Upper lobe of right lung (tissue), 1 donor: ENCODE measurements at regions not wholly inside any gene's neighbourhood (a gene's known extent, or its start where the extent isn't known, plus 50 kb on each side); places are given as distances from the start of the nearest gene placed in this dataset.
"Not testable (repeated sequence)": the region's sequence is repeated elsewhere in the genome, so short reads cannot be mapped to it uniquely, and the experiment has no call there.

Experiments used
- ATAC-seq: fragments of 200-7000 bp; cut with Tn5 transposase; one replicate; pipeline ENCODE4 v1.9.1; 2020; ENCODE audit warnings: mild to moderate bottlenecking, moderate library complexity
- DNase-seq: peaks from one replicate; pipeline ENCODE4 v3.0.0-alpha.2; 2020
- H3K27ac ChIP-seq: fragments of 200-600 bp; one replicate; pipeline ENCODE4 v1.8.0; 2022
- H3K27me3 ChIP-seq: fragments of 200-600 bp; one replicate; pipeline ENCODE4 v1.8.0; 2022; ENCODE audit warnings: mild to moderate bottlenecking
- H3K36me3 ChIP-seq: fragments of 200-600 bp; one replicate; pipeline ENCODE4 v1.8.0; 2022
- H3K4me1 ChIP-seq: fragments of 200-600 bp; one replicate; pipeline ENCODE4 v1.8.0; 2022
- H3K4me3 ChIP-seq: fragments of 200-600 bp; one replicate; pipeline ENCODE4 v1.8.0; 2022; ENCODE audit warnings: mild to moderate bottlenecking
- H3K9me3 ChIP-seq: fragments of 200-600 bp; one replicate; pipeline ENCODE4 v1.8.0; 2022
- intact Hi-C: fragments of 100-400 bp; cut with DNase I; formaldehyde crosslinking; loops from one replicate; pipeline ENCODE4 v1.11.0; 2022
- TF ChIP-seq, protein P1 (sequence below): fragments of 200-600 bp; IDR thresholded peaks from one replicate; pipeline ENCODE4 v1.8.0; 2022; ENCODE audit warnings: antibody characterized with exemption
- donor health status: DM: no; HTN: yes; CAD: no; lungs with severe emphysema.

- DNase-seq, result no peak
- intact Hi-C loops, result no loop called here
- ATAC-seq, result no peak
- Histone ChIP-seq H3K27ac (no peak overlapping the region), H3K4me1 (no peaks in the 10 kb centered on the region), H3K36me3 (no peaks in the 10 kb centered on the region), H3K9me3 (no peaks in the 10 kb centered on the region), H3K4me3 (no peak overlapping the region), H3K27me3 (no peaks in the 10 kb centered on the region)
- TF ChIP-seq, protein P1, sequence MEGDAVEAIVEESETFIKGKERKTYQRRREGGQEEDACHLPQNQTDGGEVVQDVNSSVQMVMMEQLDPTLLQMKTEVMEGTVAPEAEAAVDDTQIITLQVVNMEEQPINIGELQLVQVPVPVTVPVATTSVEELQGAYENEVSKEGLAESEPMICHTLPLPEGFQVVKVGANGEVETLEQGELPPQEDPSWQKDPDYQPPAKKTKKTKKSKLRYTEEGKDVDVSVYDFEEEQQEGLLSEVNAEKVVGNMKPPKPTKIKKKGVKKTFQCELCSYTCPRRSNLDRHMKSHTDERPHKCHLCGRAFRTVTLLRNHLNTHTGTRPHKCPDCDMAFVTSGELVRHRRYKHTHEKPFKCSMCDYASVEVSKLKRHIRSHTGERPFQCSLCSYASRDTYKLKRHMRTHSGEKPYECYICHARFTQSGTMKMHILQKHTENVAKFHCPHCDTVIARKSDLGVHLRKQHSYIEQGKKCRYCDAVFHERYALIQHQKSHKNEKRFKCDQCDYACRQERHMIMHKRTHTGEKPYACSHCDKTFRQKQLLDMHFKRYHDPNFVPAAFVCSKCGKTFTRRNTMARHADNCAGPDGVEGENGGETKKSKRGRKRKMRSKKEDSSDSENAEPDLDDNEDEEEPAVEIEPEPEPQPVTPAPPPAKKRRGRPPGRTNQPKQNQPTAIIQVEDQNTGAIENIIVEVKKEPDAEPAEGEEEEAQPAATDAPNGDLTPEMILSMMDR, result no peak
Observed at GRCh38 chr4:138864961-138865720, 150.4 kb upstream of the NOCT start.

DNA sequence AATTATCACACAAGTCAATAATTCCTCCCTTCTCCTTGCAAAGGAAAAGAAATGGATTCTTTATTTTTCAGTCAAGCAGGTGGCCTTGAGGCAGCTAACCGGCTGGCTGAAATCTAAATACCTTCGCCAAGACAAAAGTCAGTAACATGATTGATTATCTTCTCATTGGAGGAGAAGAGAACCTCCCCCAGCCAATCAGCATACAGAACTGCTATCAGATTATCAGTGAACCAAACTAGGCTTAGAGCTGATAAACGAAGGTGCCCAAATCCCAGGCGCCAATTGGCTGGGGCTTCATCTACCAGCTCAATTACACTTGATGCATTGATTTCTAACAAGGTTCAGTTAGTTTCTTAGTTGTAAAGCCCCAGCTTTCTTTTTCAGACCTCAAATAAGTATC, 152.4 kb upstream of the NOCT start:
- Histone ChIP-seq H3K4me1 (no peaks in the 10 kb centered on the region), H3K9me3 (no peaks in the 10 kb centered on the region), H3K4me3 (no peak overlapping the region), H3K27ac (no peak overlapping the region), H3K36me3 (no peaks in the 10 kb centered on the region), H3K27me3 (no peaks in the 10 kb centered on the region)
- DNase-seq (no peak), ATAC-seq (no peak)
- TF ChIP-seq, protein P1, result no peak
- intact Hi-C loops, result no loop called here

GRCh38 chr4:138861135-138861534, 154.4 kb upstream of the NOCT start:
- Histone ChIP-seq H3K9me3 (no peaks in the 10 kb centered on the region), H3K27me3 (no peaks in the 10 kb centered on the region), H3K4me3 (no peak overlapping the region), H3K4me1 (no peaks in the 10 kb centered on the region), H3K36me3 (no peaks in the 10 kb centered on the region), H3K27ac (no peak overlapping the region)
- ATAC-seq, result no peak
- no peak for DNase-seq
- TF ChIP-seq, protein P1, result no peak
- intact Hi-C loops, result no loop called here

- ATAC-seq, H3K27me3 ChIP-seq, H3K9me3 ChIP-seq, H3K4me1 ChIP-seq, H3K27ac ChIP-seq, DNase-seq, H3K4me3 ChIP-seq, intact Hi-C loops, H3K36me3 ChIP-seq: not testable (repeated sequence)
Observed at GRCh38 chr4:138860357-138860756, 155.2 kb upstream of the NOCT start.

GRCh38 chr4:138859254-138859653, 156.3 kb upstream of the NOCT start:
- no peak overlapping the region for H3K27ac ChIP-seq
- no peaks in the 10 kb centered on the region for H3K9me3 ChIP-seq
- DNase-seq (no peak), ATAC-seq (no peak)
- no peak overlapping the region for H3K4me3 ChIP-seq
- TF ChIP-seq, protein P1, result no peak
- intact Hi-C loops, result no loop called here
- no peaks in the 10 kb centered on the region for H3K36me3 ChIP-seq
- H3K27me3 ChIP-seq, result no peaks in the 10 kb centered on the region
- H3K4me1 ChIP-seq, result no peaks in the 10 kb centered on the region

DNA sequence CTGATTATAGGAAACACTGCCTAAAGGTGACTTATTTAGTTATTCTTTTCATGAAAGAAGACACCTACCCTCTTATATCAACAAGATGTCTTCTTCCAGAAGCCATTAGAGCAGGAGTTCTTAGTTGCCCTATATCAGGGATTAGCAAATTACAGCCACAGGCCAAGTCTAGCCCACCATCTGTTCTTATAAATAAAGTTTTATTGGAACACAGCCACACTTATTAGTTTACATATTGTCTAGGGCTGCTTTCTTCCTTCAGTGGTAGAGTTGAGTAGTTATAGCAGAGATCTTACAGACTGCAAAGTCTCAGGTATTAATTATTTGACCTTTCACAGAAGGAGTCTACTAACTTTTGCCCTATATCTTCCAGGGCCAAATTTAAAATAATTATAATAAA, 157.2 kb upstream of the NOCT start:
- ATAC-seq (no peak), DNase-seq (no peak)
- intact Hi-C loops, result no loop called here
- no peaks in the 10 kb centered on the region for H3K4me1 ChIP-seq
- H3K9me3 ChIP-seq, result no peaks in the 10 kb centered on the region
- no peaks in the 10 kb centered on the region for H3K27me3 ChIP-seq
- H3K4me3 ChIP-seq, result no peak overlapping the region
- no peak overlapping the region for H3K27ac ChIP-seq
- no peaks in the 10 kb centered on the region for H3K36me3 ChIP-seq
- TF ChIP-seq, protein P1, result no peak
